ENCODE measurements at regions not wholly inside any gene's neighbourhood (a gene's known extent, or its start where the extent isn't known, plus 50 kb on each side); places are given as distances from the start of the nearest gene placed in this dataset.

- no peak for FAIRE-seq
- DNase-seq (ENCODE audit: insufficient read length, low spot score) = no peak
These were observed 283.9 kb downstream of the BUD13 start for GRCh38 chr11:116488836-116489389.

GRCh38 chr11:116485425-116485824 is 287.4 kb downstream of the BUD13 start:
- FAIRE-seq (no peak), DNase-seq (ENCODE audit: insufficient read length, low spot score) (no peak)

GRCh38 chr11:116482716-116483115 is 290.1 kb downstream of the BUD13 start:
- no peak for FAIRE-seq

GRCh38 chr11:116481126-116481675 is 291.6 kb downstream of the BUD13 start:
- DNase-seq (ENCODE audit: insufficient read length, low spot score) (no peak), FAIRE-seq (no peak)

More at GRCh38 chr11:116482716-116483115, 290.1 kb downstream of the BUD13 start:
- DNase-seq (ENCODE audit: insufficient read length, low spot score) = no peak

- no peak for FAIRE-seq
- DNase-seq (ENCODE audit: insufficient read length, low spot score) = no peak
These were observed 293.8 kb downstream of the BUD13 start for GRCh38 chr11:116478669-116479668.

- FAIRE-seq (no peak), DNase-seq (ENCODE audit: insufficient read length, low spot score) (no peak)
These were observed 294.6 kb downstream of the BUD13 start for GRCh38 chr11:116478205-116478604.

GRCh38 chr11:116473790-116474346 is 298.9 kb downstream of the BUD13 start:
- FAIRE-seq = no peak

GRCh38 chr11:116473206-116473769 is 299.5 kb downstream of the BUD13 start:
- DNase-seq (ENCODE audit: insufficient read length, low spot score) (no peak), FAIRE-seq (no peak)

More at GRCh38 chr11:116473790-116474346, 298.9 kb downstream of the BUD13 start:
- DNase-seq (ENCODE audit: insufficient read length, low spot score) = no peak

- DNase-seq (ENCODE audit: insufficient read length, low spot score) (no peak), FAIRE-seq (no peak)
These were observed 300.1 kb downstream of the BUD13 start for GRCh38 chr11:116472651-116473050.

GRCh38 chr11:116471608-116472256 is 301.1 kb downstream of the BUD13 start:
- DNase-seq (ENCODE audit: insufficient read length, low spot score) = no peak
- FAIRE-seq = peak; percentile 72

GRCh38 chr11:116468699-116469098 is 304.1 kb downstream of the BUD13 start:
- FAIRE-seq (no peak), DNase-seq (ENCODE audit: insufficient read length, low spot score) (no peak)

- DNase-seq (ENCODE audit: insufficient read length, low spot score) (no peak), FAIRE-seq (no peak)
These were observed 305.0 kb downstream of the BUD13 start for GRCh38 chr11:116467823-116468222.

- DNase-seq (ENCODE audit: insufficient read length, low spot score) (no peak), FAIRE-seq (no peak)
These were observed 306.0 kb downstream of the BUD13 start for GRCh38 chr11:116466801-116467200.

- DNase-seq (ENCODE audit: insufficient read length, low spot score) = no peak
- FAIRE-seq = no peak
These were observed 306.6 kb downstream of the BUD13 start for GRCh38 chr11:116466191-116466590.

GRCh38 chr11:116465056-116465455 is 307.7 kb downstream of the BUD13 start:
- FAIRE-seq (no peak), DNase-seq (ENCODE audit: insufficient read length, low spot score) (no peak)

GRCh38 chr11:116461789-116462188 is 311.0 kb downstream of the BUD13 start:
- DNase-seq (ENCODE audit: insufficient read length, low spot score) (no peak), FAIRE-seq (no peak)

GRCh38 chr11:116460156-116460920 is 312.4 kb downstream of the BUD13 start:
- no peak for DNase-seq (ENCODE audit: insufficient read length, low spot score)
- FAIRE-seq = no peak

GRCh38 chr11:116459185-116460045 is 313.4 kb downstream of the BUD13 start:
- no peak for FAIRE-seq
- no peak for DNase-seq (ENCODE audit: insufficient read length, low spot score)

- no peak for DNase-seq (ENCODE audit: insufficient read length, low spot score)
- no peak for FAIRE-seq
These were observed 314.2 kb downstream of the BUD13 start for GRCh38 chr11:116458546-116458945.
